MM.1S (cell line): ENCODE measurements at regions not wholly inside any gene's neighbourhood (a gene's known extent, or its start where the extent isn't known, plus 50 kb on each side); places are given as distances from the start of the nearest gene placed in this dataset.
"Not testable (repeated sequence)": the region's sequence is repeated elsewhere in the genome, so short reads cannot be mapped to it uniquely, and the experiment has no call there.

Experiments used
- EZH2 ChIP-seq: fragments of 300-600 bp; sonication (generic); optimal IDR thresholded peaks from 2 replicates; pipeline ENCODE3; 2017; ENCODE audit warnings: low read depth, mild to moderate bottlenecking, antibody characterized with exemption, low read length, mixed read lengths
- EZH2phosphoT487 ChIP-seq: fragments of 300-600 bp; sonication (generic); IDR thresholded peaks from 2 replicates; pipeline ENCODE4 v1.6.1; 2018; ENCODE audit warnings: antibody characterized with exemption, low read length
- TF ChIP-seq, protein P1 (sequence below): fragments of 300-600 bp; sonication (generic); IDR thresholded peaks from 2 replicates; pipeline ENCODE4 v1.5.1; 2016; ENCODE audit warnings: antibody characterized with exemption, low read length, mixed read lengths

DNA sequence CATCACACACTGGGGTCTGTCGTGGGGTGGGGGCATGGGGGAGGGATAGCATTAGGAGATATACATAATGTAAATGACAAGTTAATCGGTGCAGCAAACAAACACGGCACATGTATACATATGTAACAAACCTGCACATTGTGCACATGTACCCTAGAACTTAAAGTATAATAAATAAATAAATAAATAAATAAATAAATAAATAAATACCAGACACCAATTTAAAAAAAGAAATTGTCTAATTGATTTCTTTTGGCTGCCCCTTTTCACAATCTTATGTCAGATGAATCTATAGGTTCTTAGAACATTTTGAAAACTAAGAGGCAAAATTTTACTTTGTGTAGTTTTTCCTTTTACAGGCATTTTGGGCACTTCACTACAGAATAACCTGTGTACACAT is 74.4 kb upstream of the SMIM15 start:
- TF ChIP-seq, protein P1, sequence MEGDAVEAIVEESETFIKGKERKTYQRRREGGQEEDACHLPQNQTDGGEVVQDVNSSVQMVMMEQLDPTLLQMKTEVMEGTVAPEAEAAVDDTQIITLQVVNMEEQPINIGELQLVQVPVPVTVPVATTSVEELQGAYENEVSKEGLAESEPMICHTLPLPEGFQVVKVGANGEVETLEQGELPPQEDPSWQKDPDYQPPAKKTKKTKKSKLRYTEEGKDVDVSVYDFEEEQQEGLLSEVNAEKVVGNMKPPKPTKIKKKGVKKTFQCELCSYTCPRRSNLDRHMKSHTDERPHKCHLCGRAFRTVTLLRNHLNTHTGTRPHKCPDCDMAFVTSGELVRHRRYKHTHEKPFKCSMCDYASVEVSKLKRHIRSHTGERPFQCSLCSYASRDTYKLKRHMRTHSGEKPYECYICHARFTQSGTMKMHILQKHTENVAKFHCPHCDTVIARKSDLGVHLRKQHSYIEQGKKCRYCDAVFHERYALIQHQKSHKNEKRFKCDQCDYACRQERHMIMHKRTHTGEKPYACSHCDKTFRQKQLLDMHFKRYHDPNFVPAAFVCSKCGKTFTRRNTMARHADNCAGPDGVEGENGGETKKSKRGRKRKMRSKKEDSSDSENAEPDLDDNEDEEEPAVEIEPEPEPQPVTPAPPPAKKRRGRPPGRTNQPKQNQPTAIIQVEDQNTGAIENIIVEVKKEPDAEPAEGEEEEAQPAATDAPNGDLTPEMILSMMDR: not testable (repeated sequence)
- not testable (repeated sequence) for TF ChIP-seq EZH2, EZH2phosphoT487
